ENCODE measurements at regions not wholly inside any gene's neighbourhood (a gene's known extent, or its start where the extent isn't known, plus 50 kb on each side); places are given as distances from the start of the nearest gene placed in this dataset.

DNA sequence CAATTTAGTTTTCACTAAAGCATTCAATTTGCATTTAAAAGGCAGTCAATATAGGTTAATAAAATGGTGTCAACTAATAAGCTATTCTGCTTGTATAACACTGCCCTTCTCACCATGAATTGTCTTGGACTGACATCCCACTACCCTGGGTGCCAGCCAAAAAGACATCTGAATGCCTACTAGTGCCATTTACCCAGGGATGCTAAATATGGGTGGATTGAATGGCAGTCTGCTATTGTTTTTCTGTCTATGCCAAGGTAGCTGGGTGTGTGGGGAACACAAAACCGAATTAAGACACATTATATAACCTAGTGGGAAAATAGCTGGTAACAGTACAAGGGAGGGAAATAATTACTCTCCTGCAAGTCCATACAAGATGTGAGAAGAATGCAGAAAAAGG lies 240.0 kb upstream of the CFAP20DC start:
- TF ChIP-seq TAF1 (IDR thresholded peaks at IDR 0.05; ENCODE audit: low read depth) = no peak
- TF ChIP-seq, protein P1, sequence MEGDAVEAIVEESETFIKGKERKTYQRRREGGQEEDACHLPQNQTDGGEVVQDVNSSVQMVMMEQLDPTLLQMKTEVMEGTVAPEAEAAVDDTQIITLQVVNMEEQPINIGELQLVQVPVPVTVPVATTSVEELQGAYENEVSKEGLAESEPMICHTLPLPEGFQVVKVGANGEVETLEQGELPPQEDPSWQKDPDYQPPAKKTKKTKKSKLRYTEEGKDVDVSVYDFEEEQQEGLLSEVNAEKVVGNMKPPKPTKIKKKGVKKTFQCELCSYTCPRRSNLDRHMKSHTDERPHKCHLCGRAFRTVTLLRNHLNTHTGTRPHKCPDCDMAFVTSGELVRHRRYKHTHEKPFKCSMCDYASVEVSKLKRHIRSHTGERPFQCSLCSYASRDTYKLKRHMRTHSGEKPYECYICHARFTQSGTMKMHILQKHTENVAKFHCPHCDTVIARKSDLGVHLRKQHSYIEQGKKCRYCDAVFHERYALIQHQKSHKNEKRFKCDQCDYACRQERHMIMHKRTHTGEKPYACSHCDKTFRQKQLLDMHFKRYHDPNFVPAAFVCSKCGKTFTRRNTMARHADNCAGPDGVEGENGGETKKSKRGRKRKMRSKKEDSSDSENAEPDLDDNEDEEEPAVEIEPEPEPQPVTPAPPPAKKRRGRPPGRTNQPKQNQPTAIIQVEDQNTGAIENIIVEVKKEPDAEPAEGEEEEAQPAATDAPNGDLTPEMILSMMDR (IDR thresholded peaks at IDR 0.05; ENCODE audit: poor library complexity, severe bottlenecking) = no peak
- no peak for TF ChIP-seq EP300 (conservative IDR thresholded peaks at IDR 0.05; ENCODE audit: poor library complexity, severe bottlenecking)
- TF ChIP-seq EZH2 (IDR thresholded peaks at IDR 0.05; ENCODE audit: borderline replicate concordance, insufficient read depth, low read length, poor library complexity, severe bottlenecking) = no peak
- TF ChIP-seq, protein P2, sequence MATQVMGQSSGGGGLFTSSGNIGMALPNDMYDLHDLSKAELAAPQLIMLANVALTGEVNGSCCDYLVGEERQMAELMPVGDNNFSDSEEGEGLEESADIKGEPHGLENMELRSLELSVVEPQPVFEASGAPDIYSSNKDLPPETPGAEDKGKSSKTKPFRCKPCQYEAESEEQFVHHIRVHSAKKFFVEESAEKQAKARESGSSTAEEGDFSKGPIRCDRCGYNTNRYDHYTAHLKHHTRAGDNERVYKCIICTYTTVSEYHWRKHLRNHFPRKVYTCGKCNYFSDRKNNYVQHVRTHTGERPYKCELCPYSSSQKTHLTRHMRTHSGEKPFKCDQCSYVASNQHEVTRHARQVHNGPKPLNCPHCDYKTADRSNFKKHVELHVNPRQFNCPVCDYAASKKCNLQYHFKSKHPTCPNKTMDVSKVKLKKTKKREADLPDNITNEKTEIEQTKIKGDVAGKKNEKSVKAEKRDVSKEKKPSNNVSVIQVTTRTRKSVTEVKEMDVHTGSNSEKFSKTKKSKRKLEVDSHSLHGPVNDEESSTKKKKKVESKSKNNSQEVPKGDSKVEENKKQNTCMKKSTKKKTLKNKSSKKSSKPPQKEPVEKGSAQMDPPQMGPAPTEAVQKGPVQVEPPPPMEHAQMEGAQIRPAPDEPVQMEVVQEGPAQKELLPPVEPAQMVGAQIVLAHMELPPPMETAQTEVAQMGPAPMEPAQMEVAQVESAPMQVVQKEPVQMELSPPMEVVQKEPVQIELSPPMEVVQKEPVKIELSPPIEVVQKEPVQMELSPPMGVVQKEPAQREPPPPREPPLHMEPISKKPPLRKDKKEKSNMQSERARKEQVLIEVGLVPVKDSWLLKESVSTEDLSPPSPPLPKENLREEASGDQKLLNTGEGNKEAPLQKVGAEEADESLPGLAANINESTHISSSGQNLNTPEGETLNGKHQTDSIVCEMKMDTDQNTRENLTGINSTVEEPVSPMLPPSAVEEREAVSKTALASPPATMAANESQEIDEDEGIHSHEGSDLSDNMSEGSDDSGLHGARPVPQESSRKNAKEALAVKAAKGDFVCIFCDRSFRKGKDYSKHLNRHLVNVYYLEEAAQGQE (IDR thresholded peaks at IDR 0.05; ENCODE audit: borderline replicate concordance) = no peak
- no peak for TF ChIP-seq SMC3 (conservative IDR thresholded peaks at IDR 0.05; ENCODE audit: poor library complexity)
- no peak for TF ChIP-seq POLR2AphosphoS5 (IDR thresholded peaks at IDR 0.05)

Measured in neural cell (in vitro differentiated cells).